ENCODE measurements at regions not wholly inside any gene's neighbourhood (a gene's known extent, or its start where the extent isn't known, plus 50 kb on each side); places are given as distances from the start of the nearest gene placed in this dataset.
"Not testable (repeated sequence)": the region's sequence is repeated elsewhere in the genome, so short reads cannot be mapped to it uniquely, and the experiment has no call there.

GRCh38 chr18:22709288-22710060 lies 223.7 kb upstream of the RBBP8 start:
- Mint-ChIP-seq H3K9me3 (no peaks in the 10 kb centered on the region), H3K36me3 (ENCODE audit: low read depth) (no peaks in the 10 kb centered on the region), H3K27ac (no peak overlapping the region), H3K4me3 (no peak overlapping the region), H3K4me1 (ENCODE audit: low read depth) (no peaks in the 10 kb centered on the region), H3K27me3 (ENCODE audit: low read depth) (no peaks in the 10 kb centered on the region)
- DNase-seq (ENCODE audit: low spot score): no peak

- H3K4me3 Mint-ChIP-seq: no peak overlapping the region
- H3K4me1 Mint-ChIP-seq (ENCODE audit: low read depth): no peaks in the 10 kb centered on the region
- H3K27ac Mint-ChIP-seq: no peak overlapping the region
- H3K27me3 Mint-ChIP-seq (ENCODE audit: low read depth): no peaks in the 10 kb centered on the region
- no peaks in the 10 kb centered on the region for H3K36me3 Mint-ChIP-seq (ENCODE audit: low read depth)
- H3K9me3 Mint-ChIP-seq: no peaks in the 10 kb centered on the region
- DNase-seq (ENCODE audit: low spot score): no peak
Measured at GRCh38 chr18:22710673-22711191, 222.4 kb upstream of the RBBP8 start.

DNA sequence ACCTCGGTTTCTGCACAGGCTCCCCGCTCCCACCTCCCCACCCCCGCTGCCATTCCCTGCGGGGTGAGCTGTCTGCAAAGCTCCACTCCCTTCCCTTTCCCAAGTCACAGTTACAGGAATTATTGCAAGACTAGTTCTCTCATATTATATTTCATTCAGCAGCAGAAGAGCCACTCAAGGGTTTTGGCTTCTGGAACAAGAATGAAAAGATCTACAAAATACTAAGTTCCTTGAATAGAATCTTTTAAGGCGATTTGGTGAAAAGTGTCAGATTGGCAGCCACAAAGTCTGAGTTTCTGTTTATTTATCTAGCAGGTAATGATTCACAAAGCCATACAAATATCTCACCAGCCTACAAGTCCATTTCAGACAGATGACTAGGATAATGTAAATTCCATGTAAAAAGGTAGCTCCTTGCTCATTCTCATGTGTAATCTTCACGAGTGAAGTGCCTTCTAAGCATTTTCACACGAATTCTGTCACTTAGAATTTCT lies 221.9 kb upstream of the RBBP8 start:
- no peak for DNase-seq (ENCODE audit: low spot score)
- Mint-ChIP-seq H3K4me1 (ENCODE audit: low read depth) (no peaks in the 10 kb centered on the region), H3K9me3 (no peaks in the 10 kb centered on the region), H3K27me3 (ENCODE audit: low read depth) (no peaks in the 10 kb centered on the region), H3K36me3 (ENCODE audit: low read depth) (no peaks in the 10 kb centered on the region), H3K4me3 (no peak overlapping the region), H3K27ac (no peak overlapping the region)

- Mint-ChIP-seq H3K9me3 (no peaks in the 10 kb centered on the region), H3K27me3 (ENCODE audit: low read depth) (no peaks in the 10 kb centered on the region), H3K4me3 (no peak overlapping the region), H3K27ac (no peak overlapping the region), H3K36me3 (ENCODE audit: low read depth) (no peaks in the 10 kb centered on the region), H3K4me1 (ENCODE audit: low read depth) (no peaks in the 10 kb centered on the region)
- DNase-seq (ENCODE audit: low spot score): no peak
Measured at GRCh38 chr18:22713511-22713910, 219.6 kb upstream of the RBBP8 start.

- H3K27me3 Mint-ChIP-seq (ENCODE audit: low read depth); H3K27ac Mint-ChIP-seq; H3K36me3 Mint-ChIP-seq (ENCODE audit: low read depth); H3K9me3 Mint-ChIP-seq; H3K4me1 Mint-ChIP-seq (ENCODE audit: low read depth); DNase-seq (ENCODE audit: low spot score); H3K4me3 Mint-ChIP-seq: not testable (repeated sequence)
Measured at GRCh38 chr18:22717536-22717935, 215.6 kb upstream of the RBBP8 start.

GRCh38 chr18:22723221-22723620 lies 209.9 kb upstream of the RBBP8 start:
- Mint-ChIP-seq H3K4me1 (ENCODE audit: low read depth) (no peaks in the 10 kb centered on the region), H3K27me3 (ENCODE audit: low read depth) (no peaks in the 10 kb centered on the region), H3K27ac (no peak overlapping the region), H3K36me3 (ENCODE audit: low read depth) (no peaks in the 10 kb centered on the region), H3K9me3 (no peaks in the 10 kb centered on the region), H3K4me3 (no peak overlapping the region)
- no peak for DNase-seq (ENCODE audit: low spot score)

DNA sequence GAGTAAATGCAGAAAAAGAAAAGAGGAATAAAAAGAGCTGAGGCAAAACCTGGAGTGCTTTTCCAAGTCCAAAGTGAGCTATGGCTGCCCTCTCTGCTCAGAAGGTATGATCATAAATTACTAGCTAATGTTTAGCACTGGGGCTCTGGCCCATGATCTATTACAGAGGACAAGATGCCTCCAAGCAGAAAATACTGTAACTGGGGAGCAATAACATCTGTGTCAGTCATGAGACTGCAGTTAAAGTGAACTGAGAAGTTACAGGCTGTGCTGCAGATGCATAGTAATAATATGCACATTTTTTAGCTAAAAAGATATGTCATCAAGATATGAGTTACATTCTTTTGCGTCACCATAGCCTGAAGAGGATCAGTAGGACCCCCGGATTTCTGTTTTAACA lies 209.4 kb upstream of the RBBP8 start:
- H3K9me3 Mint-ChIP-seq: no peaks in the 10 kb centered on the region
- no peak overlapping the region for H3K4me3 Mint-ChIP-seq
- no peaks in the 10 kb centered on the region for H3K4me1 Mint-ChIP-seq (ENCODE audit: low read depth)
- no peak for DNase-seq (ENCODE audit: low spot score)
- no peak overlapping the region for H3K27ac Mint-ChIP-seq
- H3K27me3 Mint-ChIP-seq (ENCODE audit: low read depth): peaks cover 1% of the 10 kb centered on the region
- H3K36me3 Mint-ChIP-seq (ENCODE audit: low read depth): no peaks in the 10 kb centered on the region

DNA sequence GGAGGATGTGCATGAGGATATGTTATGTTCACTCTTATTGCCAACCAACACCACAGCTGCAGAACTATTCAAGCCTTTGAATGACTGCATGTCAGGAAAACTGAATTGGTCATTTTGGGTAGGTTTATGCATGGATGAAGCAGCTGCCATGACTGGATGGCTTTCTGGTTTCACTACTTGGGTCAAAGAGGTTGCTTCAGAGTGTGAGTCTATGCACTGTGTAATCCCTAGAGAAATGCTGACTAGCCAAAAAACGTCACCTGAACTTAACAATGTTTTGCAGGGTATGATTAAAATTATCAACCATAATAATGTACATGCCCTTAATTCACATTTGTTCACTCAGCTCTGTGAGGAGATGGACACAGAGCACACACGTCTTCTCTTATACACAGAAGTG lies 206.7 kb upstream of the RBBP8 start:
- Mint-ChIP-seq H3K4me3 (no peak overlapping the region), H3K9me3 (no peaks in the 10 kb centered on the region), H3K27me3 (ENCODE audit: low read depth) (peaks cover 2% of the 10 kb centered on the region), H3K27ac (no peak overlapping the region), H3K36me3 (ENCODE audit: low read depth) (no peaks in the 10 kb centered on the region), H3K4me1 (ENCODE audit: low read depth) (no peaks in the 10 kb centered on the region)
- DNase-seq (ENCODE audit: low spot score): no peak

DNA sequence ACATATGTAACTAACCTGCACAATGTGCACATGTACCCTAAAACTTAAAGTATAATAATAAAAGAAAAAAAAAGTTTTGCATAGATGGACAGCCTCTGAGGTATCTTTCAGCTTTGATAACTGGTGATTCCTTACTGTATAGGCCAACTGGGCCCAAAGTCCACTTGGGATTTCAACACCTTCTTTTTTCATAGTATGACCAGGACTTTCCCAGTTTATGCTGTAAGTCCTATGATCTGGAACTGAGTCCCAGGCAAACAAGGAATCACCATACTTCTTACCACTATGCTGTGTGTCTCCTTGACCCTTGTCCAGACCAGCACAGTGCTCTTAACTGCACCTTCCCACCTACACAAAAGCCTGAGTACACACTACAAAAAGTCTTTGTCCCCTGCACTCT lies 205.1 kb upstream of the RBBP8 start:
- H3K4me3 Mint-ChIP-seq: no peak overlapping the region
- no peaks in the 10 kb centered on the region for H3K9me3 Mint-ChIP-seq
- no peaks in the 10 kb centered on the region for H3K36me3 Mint-ChIP-seq (ENCODE audit: low read depth)
- H3K27me3 Mint-ChIP-seq (ENCODE audit: low read depth): peaks cover 2% of the 10 kb centered on the region
- H3K4me1 Mint-ChIP-seq (ENCODE audit: low read depth): no peaks in the 10 kb centered on the region
- no peak overlapping the region for H3K27ac Mint-ChIP-seq
- DNase-seq (ENCODE audit: low spot score): no peak

- H3K4me3 Mint-ChIP-seq: no peak overlapping the region
- H3K27ac Mint-ChIP-seq: no peak overlapping the region
- no peaks in the 10 kb centered on the region for H3K4me1 Mint-ChIP-seq (ENCODE audit: low read depth)
- no peaks in the 10 kb centered on the region for H3K36me3 Mint-ChIP-seq (ENCODE audit: low read depth)
- H3K9me3 Mint-ChIP-seq: no peaks in the 10 kb centered on the region
- peaks cover 2% of the 10 kb centered on the region for H3K27me3 Mint-ChIP-seq (ENCODE audit: low read depth)
- no peak for DNase-seq (ENCODE audit: low spot score)
Measured at GRCh38 chr18:22728481-22729105, 204.5 kb upstream of the RBBP8 start.

GRCh38 chr18:22731398-22731797 lies 201.7 kb upstream of the RBBP8 start:
- DNase-seq (ENCODE audit: low spot score): no peak
- Mint-ChIP-seq H3K4me1 (ENCODE audit: low read depth) (no peaks in the 10 kb centered on the region), H3K9me3 (no peaks in the 10 kb centered on the region), H3K36me3 (ENCODE audit: low read depth) (no peaks in the 10 kb centered on the region), H3K27ac (no peak overlapping the region), H3K4me3 (no peak overlapping the region), H3K27me3 (ENCODE audit: low read depth) (peaks cover 2% of the 10 kb centered on the region)

- Mint-ChIP-seq H3K4me1 (ENCODE audit: low read depth) (peaks cover 2% of the 10 kb centered on the region), H3K27ac (no peak overlapping the region), H3K4me3 (no peak overlapping the region), H3K9me3 (no peaks in the 10 kb centered on the region), H3K27me3 (ENCODE audit: low read depth) (no peaks in the 10 kb centered on the region), H3K36me3 (ENCODE audit: low read depth) (no peaks in the 10 kb centered on the region)
- no peak for DNase-seq (ENCODE audit: low spot score)
Measured at GRCh38 chr18:22734105-22734661, 198.9 kb upstream of the RBBP8 start.

GRCh38 chr18:22734791-22735627 lies 198.1 kb upstream of the RBBP8 start:
- no peaks in the 10 kb centered on the region for H3K27me3 Mint-ChIP-seq (ENCODE audit: low read depth)
- H3K9me3 Mint-ChIP-seq: peaks cover 4% of the 10 kb centered on the region
- peaks cover 8% of the 10 kb centered on the region for H3K4me1 Mint-ChIP-seq (ENCODE audit: low read depth)
- no peaks in the 10 kb centered on the region for H3K36me3 Mint-ChIP-seq (ENCODE audit: low read depth)
- H3K27ac Mint-ChIP-seq: no peak overlapping the region
- H3K4me3 Mint-ChIP-seq: no peak overlapping the region
- no peak for DNase-seq (ENCODE audit: low spot score)

- Mint-ChIP-seq H3K27ac (no peak overlapping the region), H3K36me3 (ENCODE audit: low read depth) (no peaks in the 10 kb centered on the region), H3K4me3 (no peak overlapping the region), H3K4me1 (ENCODE audit: low read depth) (peaks cover 13% of the 10 kb centered on the region), H3K27me3 (ENCODE audit: low read depth) (no peaks in the 10 kb centered on the region), H3K9me3 (peaks cover 8% of the 10 kb centered on the region)
- DNase-seq (ENCODE audit: low spot score): no peak
Measured at GRCh38 chr18:22737054-22737453, 196.1 kb upstream of the RBBP8 start.
